Fibroblast of gingiva (primary cell): ENCODE measurements at regions not wholly inside any gene's neighbourhood (a gene's known extent, or its start where the extent isn't known, plus 50 kb on each side); places are given as distances from the start of the nearest gene placed in this dataset.
A peak's percentile ranks its signal among the peaks of the same experiment; 100 is the strongest.
"Not testable (repeated sequence)": the region's sequence is repeated elsewhere in the genome, so short reads cannot be mapped to it uniquely, and the experiment has no call there.

Source experiments
- DNase-seq: peaks from one replicate; pipeline ENCODE4 v3.0.0-alpha.2; 2011; ENCODE audit warnings: low read depth

- no peak for DNase-seq
Measured at GRCh38 chr17:31798205-31798724, 60.8 kb downstream of the COPRS start.

- DNase-seq: not testable (repeated sequence)
Measured at GRCh38 chr17:31795941-31796340, 63.1 kb downstream of the COPRS start.

GRCh38 chr17:31794111-31794510 is 64.9 kb downstream of the COPRS start:
- no peak for DNase-seq

GRCh38 chr17:31793634-31794033 is 65.4 kb downstream of the COPRS start:
- DNase-seq: not testable (repeated sequence)

DNA sequence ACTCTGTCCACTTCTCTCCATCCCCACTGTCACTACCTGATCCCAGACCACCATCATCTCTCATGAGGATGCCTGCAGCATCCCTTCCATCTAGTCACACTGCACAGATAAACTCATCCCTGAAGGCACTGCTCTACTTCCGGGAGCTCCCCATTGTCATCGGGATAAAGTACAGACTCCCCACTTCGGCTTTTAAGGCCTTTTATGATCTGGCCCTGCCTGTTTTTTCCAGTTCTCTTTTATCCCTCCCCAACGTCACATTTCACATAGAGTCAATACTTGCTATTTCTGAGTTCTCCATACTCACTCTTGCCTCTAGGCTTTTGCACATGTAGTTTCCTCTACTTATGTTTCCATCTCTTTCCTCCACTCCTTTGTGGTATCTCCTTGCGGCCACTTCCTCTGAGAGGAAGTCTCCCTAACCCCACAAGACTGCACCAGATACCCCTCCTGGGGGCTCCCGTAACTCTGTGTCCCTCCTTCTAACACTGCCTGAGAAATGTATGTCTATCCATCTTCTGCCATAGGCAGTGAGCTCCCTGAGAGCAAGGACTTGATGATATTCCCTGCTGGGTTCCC is 66.9 kb downstream of the COPRS start:
- DNase-seq: no peak

GRCh38 chr17:31789707-31790505 is 69.1 kb downstream of the COPRS start:
- no peak for DNase-seq

GRCh38 chr17:31788956-31789355 is 70.1 kb downstream of the COPRS start:
- no peak for DNase-seq

GRCh38 chr17:31788571-31788946 is 70.5 kb downstream of the COPRS start:
- no peak for DNase-seq

DNA sequence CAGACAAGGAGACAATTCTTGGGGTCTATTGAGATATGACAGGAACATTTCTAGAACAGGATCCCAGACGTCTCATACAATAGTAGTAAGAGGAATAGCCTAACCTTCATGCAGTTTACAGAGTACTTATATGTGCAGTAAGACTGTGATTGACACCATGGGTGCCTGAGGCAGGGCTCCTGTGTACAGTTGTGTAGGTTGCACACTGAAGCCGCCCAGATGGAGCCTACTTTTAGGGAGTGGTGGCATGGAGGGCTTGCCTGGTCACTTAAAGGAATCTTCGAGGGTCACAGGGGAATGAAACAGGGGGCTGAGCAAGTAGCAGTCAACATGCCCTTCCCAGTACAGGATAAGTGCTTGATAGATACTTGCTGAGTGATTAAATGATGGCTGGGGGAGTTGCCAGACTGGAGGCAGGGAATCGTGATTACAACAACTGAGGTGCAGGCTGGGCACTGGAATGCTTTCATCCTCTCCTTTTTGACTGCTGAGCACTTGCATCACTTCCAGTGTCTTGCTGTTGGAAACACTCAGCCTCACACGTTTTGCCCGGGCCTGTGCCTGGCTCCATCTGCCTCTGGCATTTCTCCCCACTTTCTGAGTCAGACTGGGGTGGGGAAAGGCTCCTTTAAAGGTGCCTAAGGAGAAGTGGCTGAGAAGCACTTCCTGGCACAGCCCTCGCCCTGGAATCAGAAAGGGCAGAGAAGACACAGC is 71.0 kb downstream of the COPRS start:
- peak; percentile 86 for DNase-seq

DNA sequence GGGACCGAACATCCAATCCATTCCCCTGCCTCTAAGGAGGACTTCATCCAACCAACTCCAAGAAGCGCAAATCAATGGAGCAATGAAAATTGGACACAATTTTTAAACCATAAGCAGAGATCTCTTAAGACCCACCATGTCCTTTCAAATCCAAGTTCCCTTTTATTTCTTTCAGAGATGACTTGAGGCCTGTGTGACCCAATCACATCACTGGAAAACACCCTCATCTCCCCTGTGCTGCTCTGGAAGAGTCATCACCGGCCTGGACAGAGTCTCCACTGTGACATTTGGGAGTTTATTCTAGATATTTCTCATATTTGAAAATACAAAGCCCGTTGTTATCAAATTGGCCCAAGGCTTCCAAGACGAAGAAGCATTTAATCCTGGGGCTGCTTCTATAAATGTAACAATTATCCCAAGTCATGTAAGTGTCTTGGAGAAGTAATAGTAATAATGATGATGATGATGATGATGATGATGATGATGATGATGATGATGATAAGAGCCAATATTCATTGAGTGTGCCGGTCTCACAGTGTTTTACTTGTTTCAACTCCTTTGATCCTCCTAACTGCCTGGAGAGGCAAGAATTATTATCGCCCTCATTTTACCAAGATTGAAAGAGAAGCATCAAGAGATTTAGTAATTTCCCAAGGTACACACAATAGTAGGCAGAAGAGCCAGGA is 72.1 kb downstream of the COPRS start:
- no peak for DNase-seq

- DNase-seq: no peak
Measured at GRCh38 chr17:31780483-31780882, 78.6 kb downstream of the COPRS start.

- DNase-seq: no peak
Measured at GRCh38 chr17:31778523-31778922, 80.5 kb downstream of the COPRS start.

DNA sequence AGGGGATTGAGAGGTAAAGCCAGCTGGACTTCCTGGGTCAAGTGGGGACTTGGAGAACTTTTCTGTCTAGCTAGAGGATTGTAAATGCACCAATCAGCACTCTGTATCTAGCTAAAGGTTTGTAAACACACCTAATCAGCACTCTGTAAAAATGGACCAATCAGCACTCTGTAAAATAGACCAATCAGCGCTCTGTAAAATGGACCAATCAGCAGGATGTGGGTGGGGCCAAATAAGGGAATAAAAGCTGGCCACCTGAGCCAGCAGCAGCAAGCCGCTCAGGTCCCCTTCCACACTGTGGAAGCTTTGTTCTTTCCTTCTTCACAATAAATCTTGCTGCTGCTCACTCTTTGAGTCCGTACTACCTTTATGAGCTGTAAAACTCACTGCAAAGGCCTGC is 87.7 kb downstream of the COPRS start:
- not testable (repeated sequence) for DNase-seq

DNA sequence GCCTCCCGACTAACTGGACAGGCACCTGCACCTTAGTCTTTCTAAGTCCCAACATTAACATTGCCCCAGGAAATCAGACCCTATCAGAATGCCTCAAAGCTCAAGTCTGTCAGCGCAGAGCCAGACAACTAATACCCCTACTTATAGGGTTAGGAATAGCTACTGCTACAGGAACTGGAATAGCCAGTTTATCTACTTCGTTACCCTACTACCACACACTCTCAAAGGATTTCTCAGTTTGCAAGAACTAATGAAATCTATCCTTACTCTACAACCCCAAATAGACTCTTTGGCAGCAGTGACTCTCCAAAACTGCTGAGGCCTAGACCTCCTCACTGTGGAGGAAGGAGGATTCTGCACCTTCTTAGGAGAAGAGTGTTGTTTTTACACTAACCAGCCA is 88.5 kb downstream of the COPRS start:
- not testable (repeated sequence) for DNase-seq

DNA sequence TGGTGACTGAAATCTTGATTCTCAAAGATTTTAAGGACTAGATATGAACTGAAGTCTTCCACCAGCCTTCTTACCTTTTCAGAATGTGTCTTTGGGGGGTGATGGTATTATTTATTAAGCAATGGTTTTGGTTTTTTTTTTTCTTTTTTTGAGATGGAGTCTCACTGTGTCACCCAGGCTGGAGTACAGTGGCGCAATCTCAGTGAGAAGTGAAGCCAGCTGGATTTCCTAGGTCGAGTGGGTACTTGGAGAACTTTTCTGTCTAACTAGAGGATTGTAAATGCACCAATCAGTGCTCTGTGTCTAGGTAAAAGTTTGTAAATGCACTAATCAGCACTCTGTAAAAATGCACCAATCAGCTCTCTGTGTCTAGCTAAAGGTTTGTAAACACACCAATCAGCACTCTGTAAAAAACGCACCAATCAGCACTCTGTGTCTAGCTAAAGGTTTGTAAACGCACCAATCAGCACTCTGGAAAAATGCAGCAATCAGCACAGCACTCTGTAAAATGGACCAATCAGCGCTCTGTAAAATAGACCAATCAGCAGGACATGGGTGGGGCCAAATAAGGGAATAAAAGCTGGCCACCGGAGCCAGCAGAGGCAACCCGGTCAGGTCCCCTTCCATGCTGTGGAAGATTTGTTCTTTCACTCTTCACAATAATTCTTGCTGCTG is 97.1 kb downstream of the COPRS start:
- DNase-seq: peak; percentile 61

GRCh38 chr17:31758646-31759045 is 100.4 kb downstream of the COPRS start:
- DNase-seq: no peak

DNA sequence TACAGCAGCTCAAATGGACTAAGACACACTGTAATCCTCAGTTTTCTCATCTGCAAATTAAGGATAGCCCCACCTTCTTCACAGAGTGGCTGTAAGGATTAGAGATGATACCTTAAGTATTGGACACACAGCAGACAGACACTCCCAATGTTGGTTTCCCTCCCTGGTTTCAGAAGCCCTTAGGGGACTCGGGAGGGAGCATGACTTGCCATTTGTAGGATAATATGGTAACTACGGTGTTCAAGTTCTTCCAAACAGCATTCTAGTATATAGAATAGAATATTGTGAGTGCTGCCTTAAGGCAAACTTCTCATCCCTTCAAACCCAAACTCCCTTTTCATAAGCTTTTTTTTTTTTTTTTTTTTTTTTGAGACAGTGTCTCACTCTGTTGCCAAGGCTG is 101.9 kb downstream of the COPRS start:
- no peak for DNase-seq

DNA sequence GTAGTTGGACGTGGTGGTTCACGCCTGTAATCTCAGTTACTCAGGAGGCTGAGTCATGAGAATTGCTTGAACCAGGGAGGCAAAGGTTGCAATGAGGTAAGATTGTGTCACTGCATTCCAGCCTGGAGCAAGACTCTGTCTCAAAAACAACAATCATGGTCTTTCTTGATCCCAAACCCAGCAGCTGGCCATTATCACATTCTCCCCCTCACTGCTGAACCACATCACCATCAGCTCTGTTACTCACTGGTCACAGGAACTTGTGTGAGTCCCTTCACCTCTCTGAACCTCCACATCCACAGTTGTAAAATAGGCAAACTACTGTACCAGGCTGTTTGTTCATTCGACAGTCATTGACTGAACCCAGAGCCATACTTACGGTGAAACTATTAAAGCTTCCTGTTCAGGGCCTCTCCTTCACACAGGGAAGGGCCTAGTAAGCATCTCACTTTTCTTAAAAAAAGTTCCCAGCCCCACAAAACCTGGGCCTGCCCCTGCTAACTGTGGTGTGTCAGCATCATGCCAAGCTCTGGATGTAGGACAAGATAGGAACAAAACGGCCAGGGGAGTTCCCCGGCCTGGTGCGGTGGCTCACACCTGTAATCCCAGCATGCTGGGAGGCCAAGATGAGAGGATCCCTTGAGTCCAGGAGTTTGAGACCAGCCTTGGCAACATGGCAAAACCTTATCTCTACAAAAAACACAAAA is 104.7 kb downstream of the COPRS start:
- DNase-seq: peak; percentile 43

GRCh38 chr17:31753011-31753410 is 106.0 kb downstream of the COPRS start:
- DNase-seq: no peak

DNA sequence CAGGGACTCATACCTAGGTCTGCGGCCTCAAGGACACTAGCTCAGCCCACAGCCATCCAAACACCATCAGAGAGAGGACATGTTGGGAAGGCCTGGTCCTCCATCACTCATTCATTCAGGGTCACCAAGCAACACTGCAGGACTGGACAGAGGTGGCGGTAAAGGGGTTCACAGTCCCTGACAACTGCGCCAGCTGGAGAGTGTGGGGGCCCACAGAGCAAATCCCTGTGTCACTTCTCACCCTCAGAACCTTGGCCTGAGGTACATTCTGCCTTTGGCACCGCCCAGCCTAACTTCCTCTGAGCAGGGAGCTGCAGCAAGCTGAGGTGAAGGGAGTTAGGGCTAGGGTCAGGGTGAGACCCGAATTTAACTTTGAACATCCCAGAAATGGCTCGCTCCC is 106.5 kb downstream of the COPRS start:
- no peak for DNase-seq

DNA sequence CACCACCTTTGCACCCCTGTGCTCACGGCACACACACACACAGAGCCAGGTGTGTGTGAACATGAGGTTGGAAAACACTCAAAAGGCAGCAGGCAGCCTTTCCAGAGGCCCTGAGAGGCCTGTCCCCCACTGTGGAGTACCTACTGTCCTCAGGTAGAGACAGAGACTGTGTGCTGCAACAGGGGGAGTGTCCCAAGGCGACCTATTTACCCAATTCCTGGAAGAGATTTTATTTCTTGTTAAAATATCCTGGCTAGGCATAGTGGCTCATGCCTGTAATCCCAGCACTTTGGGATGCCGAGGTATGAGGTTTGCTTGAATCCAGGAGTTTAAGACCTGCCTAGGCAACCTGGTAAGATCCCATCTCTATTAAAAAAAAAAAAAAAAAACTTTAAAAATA is 108.5 kb downstream of the COPRS start:
- no peak for DNase-seq
